ENCODE measurements at regions not wholly inside any gene's neighbourhood (a gene's known extent, or its start where the extent isn't known, plus 50 kb on each side); places are given as distances from the start of the nearest gene placed in this dataset.

DNA sequence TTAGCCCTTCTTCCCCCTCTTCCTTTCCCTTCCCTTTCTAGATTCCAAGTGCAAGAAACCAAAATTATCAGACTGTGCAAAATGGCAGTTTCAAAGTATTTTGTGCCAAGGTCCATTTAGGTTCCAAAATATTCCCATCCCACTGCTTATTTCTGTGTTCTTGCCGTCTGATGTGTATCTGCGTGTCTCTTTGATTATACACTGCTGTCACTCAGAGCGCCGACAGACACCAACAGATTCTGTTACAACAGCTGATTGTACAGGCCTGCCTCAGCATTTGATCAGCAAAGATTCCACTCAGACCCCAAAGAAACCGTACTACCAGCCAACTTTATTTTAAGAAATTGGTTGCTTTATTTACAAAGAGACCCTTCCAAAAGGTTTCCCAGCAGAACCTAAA, 225.6 kb upstream of the SATB1 start:
- H3K4me3 ChIP-seq (ENCODE audit: low read depth in 1 of 3, low read length in 3 of 3): no peak overlapping the region
- no peaks in the 10 kb centered on the region for H3K9me3 ChIP-seq (ENCODE audit: control insufficient read depth in 4 of 4, low read length in 3 of 4)
- no peaks in the 10 kb centered on the region for H3K27me3 ChIP-seq (ENCODE audit: control insufficient read depth in 4 of 4, insufficient read depth in 4 of 4, low read length in 3 of 4)
- H3K27ac ChIP-seq (ENCODE audit: low read depth in 1 of 2, low read length in 2 of 2): no peak overlapping the region
- TF ChIP-seq EGR1 (IDR thresholded peaks at IDR 0.05; ENCODE audit: low read depth in 2 of 2): no peak
- no peak for TF ChIP-seq HNF4G (IDR thresholded peaks at IDR 0.05)
- TF ChIP-seq, protein P1, sequence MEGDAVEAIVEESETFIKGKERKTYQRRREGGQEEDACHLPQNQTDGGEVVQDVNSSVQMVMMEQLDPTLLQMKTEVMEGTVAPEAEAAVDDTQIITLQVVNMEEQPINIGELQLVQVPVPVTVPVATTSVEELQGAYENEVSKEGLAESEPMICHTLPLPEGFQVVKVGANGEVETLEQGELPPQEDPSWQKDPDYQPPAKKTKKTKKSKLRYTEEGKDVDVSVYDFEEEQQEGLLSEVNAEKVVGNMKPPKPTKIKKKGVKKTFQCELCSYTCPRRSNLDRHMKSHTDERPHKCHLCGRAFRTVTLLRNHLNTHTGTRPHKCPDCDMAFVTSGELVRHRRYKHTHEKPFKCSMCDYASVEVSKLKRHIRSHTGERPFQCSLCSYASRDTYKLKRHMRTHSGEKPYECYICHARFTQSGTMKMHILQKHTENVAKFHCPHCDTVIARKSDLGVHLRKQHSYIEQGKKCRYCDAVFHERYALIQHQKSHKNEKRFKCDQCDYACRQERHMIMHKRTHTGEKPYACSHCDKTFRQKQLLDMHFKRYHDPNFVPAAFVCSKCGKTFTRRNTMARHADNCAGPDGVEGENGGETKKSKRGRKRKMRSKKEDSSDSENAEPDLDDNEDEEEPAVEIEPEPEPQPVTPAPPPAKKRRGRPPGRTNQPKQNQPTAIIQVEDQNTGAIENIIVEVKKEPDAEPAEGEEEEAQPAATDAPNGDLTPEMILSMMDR (IDR thresholded peaks at IDR 0.05; ENCODE audit: low read depth, low read length, missing input control): no peak
- no peak for TF ChIP-seq NR2F2 (IDR thresholded peaks at IDR 0.05)
- no peak for TF ChIP-seq YY1 (IDR thresholded peaks at IDR 0.05)
- TF ChIP-seq RXRA (IDR thresholded peaks at IDR 0.05): no peak
- TF ChIP-seq, protein P2, sequence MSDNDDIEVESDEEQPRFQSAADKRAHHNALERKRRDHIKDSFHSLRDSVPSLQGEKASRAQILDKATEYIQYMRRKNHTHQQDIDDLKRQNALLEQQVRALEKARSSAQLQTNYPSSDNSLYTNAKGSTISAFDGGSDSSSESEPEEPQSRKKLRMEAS (IDR thresholded peaks at IDR 0.05): no peak
- no peak for TF ChIP-seq FOXA1 (IDR thresholded peaks at IDR 0.05)
- TF ChIP-seq RAD21 (IDR thresholded peaks at IDR 0.05): no peak
- no peak for TF ChIP-seq JUND (IDR thresholded peaks at IDR 0.05)
- TF ChIP-seq, protein P3, sequence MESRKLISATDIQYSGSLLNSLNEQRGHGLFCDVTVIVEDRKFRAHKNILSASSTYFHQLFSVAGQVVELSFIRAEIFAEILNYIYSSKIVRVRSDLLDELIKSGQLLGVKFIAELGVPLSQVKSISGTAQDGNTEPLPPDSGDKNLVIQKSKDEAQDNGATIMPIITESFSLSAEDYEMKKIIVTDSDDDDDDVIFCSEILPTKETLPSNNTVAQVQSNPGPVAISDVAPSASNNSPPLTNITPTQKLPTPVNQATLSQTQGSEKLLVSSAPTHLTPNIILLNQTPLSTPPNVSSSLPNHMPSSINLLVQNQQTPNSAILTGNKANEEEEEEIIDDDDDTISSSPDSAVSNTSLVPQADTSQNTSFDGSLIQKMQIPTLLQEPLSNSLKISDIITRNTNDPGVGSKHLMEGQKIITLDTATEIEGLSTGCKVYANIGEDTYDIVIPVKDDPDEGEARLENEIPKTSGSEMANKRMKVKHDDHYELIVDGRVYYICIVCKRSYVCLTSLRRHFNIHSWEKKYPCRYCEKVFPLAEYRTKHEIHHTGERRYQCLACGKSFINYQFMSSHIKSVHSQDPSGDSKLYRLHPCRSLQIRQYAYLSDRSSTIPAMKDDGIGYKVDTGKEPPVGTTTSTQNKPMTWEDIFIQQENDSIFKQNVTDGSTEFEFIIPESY (IDR thresholded peaks at IDR 0.05): no peak
- no peak for TF ChIP-seq FOXA2 (IDR thresholded peaks at IDR 0.05)
- TF ChIP-seq SP1 (IDR thresholded peaks at IDR 0.05): no peak
- H3K9ac ChIP-seq (ENCODE audit: low read depth in 1 of 2, low read length in 2 of 2): no peak overlapping the region
- no peaks in the 10 kb centered on the region for H3K4me1 ChIP-seq (ENCODE audit: control insufficient read depth in 4 of 4, insufficient read depth in 4 of 4, low read length in 3 of 4)
- no peak for DNase-seq (ENCODE audit: low spot score)
- H3K36me3 ChIP-seq (ENCODE audit: control insufficient read depth in 4 of 4, insufficient read depth in 3 of 4, low read depth in 1 of 4, low read length in 3 of 4): no peaks in the 10 kb centered on the region
- 75% methylated on average over 5 of the region's 5 CpGs for WGBS

DNA sequence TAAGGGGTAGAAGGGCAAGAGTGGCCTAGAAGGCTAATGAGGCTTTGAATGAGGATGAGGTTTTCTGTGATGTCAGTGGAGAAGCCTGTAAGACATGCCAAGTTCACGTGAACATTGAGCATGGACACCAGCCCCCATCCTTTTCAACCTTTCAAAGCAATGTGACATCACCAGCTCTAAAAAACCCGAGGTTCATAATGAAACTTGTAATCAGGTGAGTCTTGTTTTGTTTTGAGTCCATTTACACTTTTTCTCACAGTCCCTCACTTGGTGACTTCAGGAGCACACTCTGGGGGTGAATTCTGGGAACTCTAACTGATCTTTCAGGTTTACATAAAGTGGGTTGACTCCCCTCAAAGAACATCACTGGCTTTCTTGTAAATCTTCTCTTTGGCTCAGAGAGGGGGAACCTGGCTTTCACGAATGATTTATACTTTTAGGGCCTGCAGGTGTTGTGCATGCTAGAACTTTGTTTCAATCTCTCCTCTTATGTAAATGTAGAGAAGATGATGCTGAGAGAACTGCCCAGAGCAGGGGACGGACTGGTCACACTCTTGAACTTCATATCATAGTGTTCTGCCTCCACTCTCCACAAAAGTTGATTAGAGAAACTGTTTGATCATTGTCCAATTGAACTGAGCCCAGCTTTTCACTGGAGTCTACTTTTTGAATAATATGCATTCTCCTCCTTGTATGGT, 224.7 kb upstream of the SATB1 start:
- H3K9me3 ChIP-seq (ENCODE audit: control insufficient read depth in 4 of 4, low read length in 3 of 4): no peaks in the 10 kb centered on the region
- H3K27ac ChIP-seq (ENCODE audit: low read depth in 1 of 2, low read length in 2 of 2): no peak overlapping the region
- no peaks in the 10 kb centered on the region for H3K4me1 ChIP-seq (ENCODE audit: control insufficient read depth in 4 of 4, insufficient read depth in 4 of 4, low read length in 3 of 4)
- 59% methylated on average over 4 of the region's 4 CpGs for WGBS
- DNase-seq (ENCODE audit: low spot score): no peak
- H3K9ac ChIP-seq (ENCODE audit: low read depth in 1 of 2, low read length in 2 of 2): no peak overlapping the region
- TF ChIP-seq GABPA (IDR thresholded peaks at IDR 0.05 in 1 of 2, conservative IDR thresholded peaks at IDR 0.05 in 1 of 2): no peak
- no peak for TF ChIP-seq NR2F2 (IDR thresholded peaks at IDR 0.05)
- TF ChIP-seq, protein P3 (IDR thresholded peaks at IDR 0.05): no peak
- no peak for TF ChIP-seq YY1 (IDR thresholded peaks at IDR 0.05)
- TF ChIP-seq, protein P1 (IDR thresholded peaks at IDR 0.05; ENCODE audit: low read depth, low read length, missing input control): no peak
- no peak for TF ChIP-seq RXRA (IDR thresholded peaks at IDR 0.05)
- no peak for TF ChIP-seq FOXA2 (IDR thresholded peaks at IDR 0.05)
- TF ChIP-seq RAD21 (IDR thresholded peaks at IDR 0.05): no peak
- TF ChIP-seq HNF4G (IDR thresholded peaks at IDR 0.05): no peak
- no peak for TF ChIP-seq EGR1 (IDR thresholded peaks at IDR 0.05; ENCODE audit: low read depth in 2 of 2)
- no peak for TF ChIP-seq FOXA1 (IDR thresholded peaks at IDR 0.05)
- TF ChIP-seq, protein P4, sequence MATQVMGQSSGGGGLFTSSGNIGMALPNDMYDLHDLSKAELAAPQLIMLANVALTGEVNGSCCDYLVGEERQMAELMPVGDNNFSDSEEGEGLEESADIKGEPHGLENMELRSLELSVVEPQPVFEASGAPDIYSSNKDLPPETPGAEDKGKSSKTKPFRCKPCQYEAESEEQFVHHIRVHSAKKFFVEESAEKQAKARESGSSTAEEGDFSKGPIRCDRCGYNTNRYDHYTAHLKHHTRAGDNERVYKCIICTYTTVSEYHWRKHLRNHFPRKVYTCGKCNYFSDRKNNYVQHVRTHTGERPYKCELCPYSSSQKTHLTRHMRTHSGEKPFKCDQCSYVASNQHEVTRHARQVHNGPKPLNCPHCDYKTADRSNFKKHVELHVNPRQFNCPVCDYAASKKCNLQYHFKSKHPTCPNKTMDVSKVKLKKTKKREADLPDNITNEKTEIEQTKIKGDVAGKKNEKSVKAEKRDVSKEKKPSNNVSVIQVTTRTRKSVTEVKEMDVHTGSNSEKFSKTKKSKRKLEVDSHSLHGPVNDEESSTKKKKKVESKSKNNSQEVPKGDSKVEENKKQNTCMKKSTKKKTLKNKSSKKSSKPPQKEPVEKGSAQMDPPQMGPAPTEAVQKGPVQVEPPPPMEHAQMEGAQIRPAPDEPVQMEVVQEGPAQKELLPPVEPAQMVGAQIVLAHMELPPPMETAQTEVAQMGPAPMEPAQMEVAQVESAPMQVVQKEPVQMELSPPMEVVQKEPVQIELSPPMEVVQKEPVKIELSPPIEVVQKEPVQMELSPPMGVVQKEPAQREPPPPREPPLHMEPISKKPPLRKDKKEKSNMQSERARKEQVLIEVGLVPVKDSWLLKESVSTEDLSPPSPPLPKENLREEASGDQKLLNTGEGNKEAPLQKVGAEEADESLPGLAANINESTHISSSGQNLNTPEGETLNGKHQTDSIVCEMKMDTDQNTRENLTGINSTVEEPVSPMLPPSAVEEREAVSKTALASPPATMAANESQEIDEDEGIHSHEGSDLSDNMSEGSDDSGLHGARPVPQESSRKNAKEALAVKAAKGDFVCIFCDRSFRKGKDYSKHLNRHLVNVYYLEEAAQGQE (IDR thresholded peaks at IDR 0.05): no peak
- no peak for TF ChIP-seq TAF1 (conservative IDR thresholded peaks at IDR 0.05)
- TF ChIP-seq, protein P5, sequence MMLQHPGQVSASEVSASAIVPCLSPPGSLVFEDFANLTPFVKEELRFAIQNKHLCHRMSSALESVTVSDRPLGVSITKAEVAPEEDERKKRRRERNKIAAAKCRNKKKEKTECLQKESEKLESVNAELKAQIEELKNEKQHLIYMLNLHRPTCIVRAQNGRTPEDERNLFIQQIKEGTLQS (IDR thresholded peaks at IDR 0.05): no peak
- TF ChIP-seq SP1 (IDR thresholded peaks at IDR 0.05): no peak
- H3K36me3 ChIP-seq (ENCODE audit: control insufficient read depth in 4 of 4, insufficient read depth in 3 of 4, low read depth in 1 of 4, low read length in 3 of 4): no peaks in the 10 kb centered on the region
- H3K4me3 ChIP-seq (ENCODE audit: low read depth in 1 of 3, low read length in 3 of 3): no peak overlapping the region
- no peaks in the 10 kb centered on the region for H3K27me3 ChIP-seq (ENCODE audit: control insufficient read depth in 4 of 4, insufficient read depth in 4 of 4, low read length in 3 of 4)

Measured in liver (tissue), 8 donors.